ENCODE measurements at regions not wholly inside any gene's neighbourhood (a gene's known extent, or its start where the extent isn't known, plus 50 kb on each side); places are given as distances from the start of the nearest gene placed in this dataset.

DNA sequence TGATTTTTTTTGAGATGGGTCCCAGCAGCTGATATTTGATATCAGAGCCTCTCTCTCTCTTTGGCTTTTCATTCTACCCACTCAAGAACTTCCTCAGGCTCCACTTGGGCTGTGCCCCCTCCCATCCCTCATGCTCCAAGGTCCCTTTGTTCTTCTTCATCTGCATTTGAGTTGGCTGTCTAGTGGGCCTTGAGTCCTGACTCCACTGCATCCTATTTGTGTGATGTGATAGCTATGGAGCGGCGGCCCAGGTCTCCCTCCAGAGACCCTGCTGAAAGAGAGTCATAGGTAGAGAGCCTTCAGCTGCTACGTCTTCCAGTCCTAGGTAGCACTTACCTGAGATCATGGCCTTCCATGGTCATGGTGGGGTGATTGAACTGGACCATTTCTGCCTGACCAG, 123.1 kb upstream of the VRK1 start:
- POLR2A ChIA-PET, result no interaction called here
- H3K27me3 Mint-ChIP-seq, result peaks cover 20 to 57% (median 31%) of the 10 kb centered on the region in 5 donors

GRCh38 chr14:96676166-96676565, 121.0 kb upstream of the VRK1 start:
- DNase-seq (no peak), ATAC-seq (no peak)
- peaks cover 0 to 4% (median 0%) of the 10 kb centered on the region in 9 donors for H3K9me3 Mint-ChIP-seq
- H3K4me3 Mint-ChIP-seq, result no peak overlapping the region
- peaks cover 19 to 59% (median 33%) of the 10 kb centered on the region in 5 donors for H3K27me3 Mint-ChIP-seq
- peaks cover 0 to 3% (median 0%) of the 10 kb centered on the region in 4 donors for H3K4me1 Mint-ChIP-seq
- H3K27ac Mint-ChIP-seq, result no peak overlapping the region
- H3K36me3 Mint-ChIP-seq, result peaks cover 0 to 1% (median 0%) of the 10 kb centered on the region in 3 donors
- POLR2A ChIA-PET, result no interaction called here

More for the DNA sequence above, 123.1 kb upstream of the VRK1 start:
- H3K9me3 Mint-ChIP-seq, result peaks cover 0 to 4% (median 0%) of the 10 kb centered on the region in 9 donors
- ATAC-seq (no peak), DNase-seq (no peak)
- no peak overlapping the region for H3K4me3 Mint-ChIP-seq
- no peak overlapping the region for H3K27ac Mint-ChIP-seq
- H3K36me3 Mint-ChIP-seq, result peaks cover 0 to 1% (median 0%) of the 10 kb centered on the region in 3 donors
- peaks cover 0 to 3% (median 0%) of the 10 kb centered on the region in 4 donors for H3K4me1 Mint-ChIP-seq

DNA sequence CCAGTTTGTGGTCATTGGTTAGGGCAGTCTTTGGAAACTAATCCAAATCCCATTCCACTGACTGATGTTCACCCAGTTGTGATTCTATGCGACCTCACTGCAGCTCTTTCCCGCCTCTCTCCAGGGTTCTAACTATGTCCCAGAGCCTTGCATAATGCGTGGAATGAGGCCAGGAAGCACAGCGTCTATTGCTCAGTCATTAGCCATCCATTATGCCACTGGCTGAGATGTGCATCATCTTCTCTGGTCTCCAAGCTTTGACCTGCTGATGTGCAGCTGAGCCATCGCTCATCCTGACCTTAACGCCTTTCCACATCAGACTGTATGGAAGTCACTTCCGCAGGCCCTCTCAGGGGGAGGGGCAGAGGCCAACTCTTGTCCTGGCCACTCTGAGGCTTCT, 115.4 kb upstream of the VRK1 start:
- no peak overlapping the region for H3K27ac Mint-ChIP-seq
- no peak overlapping the region for H3K4me3 Mint-ChIP-seq

DNA sequence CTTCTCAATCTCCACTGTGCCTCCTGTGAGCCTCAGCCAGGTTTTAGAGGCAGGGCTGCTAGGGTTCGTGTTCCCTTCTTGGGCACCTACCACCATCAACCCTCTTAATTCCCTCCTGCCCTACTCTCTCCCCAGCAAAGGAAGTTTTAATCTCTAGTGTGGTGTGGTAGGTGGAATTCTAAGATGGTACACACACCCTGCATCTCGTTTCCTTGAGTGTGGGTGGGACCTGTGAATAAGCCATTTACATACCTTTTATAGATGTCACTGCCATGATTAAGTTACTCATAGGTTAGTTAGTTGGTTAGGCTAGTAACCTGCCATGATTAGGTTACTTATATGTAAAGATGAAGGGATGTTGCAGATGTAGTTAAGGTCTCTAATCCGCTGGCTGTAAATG, 114.8 kb upstream of the VRK1 start:
- Mint-ChIP-seq H3K4me1 (peaks cover 0 to 3% (median 0%) of the 10 kb centered on the region in 4 donors), H3K4me3 (no peak overlapping the region), H3K36me3 (peaks cover 0 to 2% (median 0%) of the 10 kb centered on the region in 3 donors), H3K27me3 (peaks cover 10 to 44% (median 18%) of the 10 kb centered on the region in 5 donors), H3K9me3 (no peaks in the 10 kb centered on the region), H3K27ac (no peak overlapping the region)
- DNase-seq, result no peak
- POLR2A ChIA-PET, result no interaction called here
- ATAC-seq, result no peak

More for the DNA sequence above, 115.4 kb upstream of the VRK1 start:
- POLR2A ChIA-PET, result no interaction called here
- no peak for ATAC-seq
- H3K36me3 Mint-ChIP-seq, result peaks cover 0 to 3% (median 0%) of the 10 kb centered on the region in 3 donors
- peaks cover 0 to 3% (median 0%) of the 10 kb centered on the region in 4 donors for H3K4me1 Mint-ChIP-seq
- no peak for DNase-seq
- peaks cover 12 to 48% (median 20%) of the 10 kb centered on the region in 5 donors for H3K27me3 Mint-ChIP-seq
- no peaks in the 10 kb centered on the region for H3K9me3 Mint-ChIP-seq

- H3K4me3 Mint-ChIP-seq, result no peak overlapping the region
- ATAC-seq (no peak), DNase-seq (no peak)
- no peak overlapping the region for H3K27ac Mint-ChIP-seq
- peaks cover 0 to 3% (median 0%) of the 10 kb centered on the region in 4 donors for H3K4me1 Mint-ChIP-seq
- H3K9me3 Mint-ChIP-seq, result no peaks in the 10 kb centered on the region
- POLR2A ChIA-PET, result no interaction called here
- peaks cover 0 to 2% (median 0%) of the 10 kb centered on the region in 3 donors for H3K36me3 Mint-ChIP-seq
- peaks cover 7 to 37% (median 14%) of the 10 kb centered on the region in 5 donors for H3K27me3 Mint-ChIP-seq
Observed at GRCh38 chr14:96683562-96684289, 113.5 kb upstream of the VRK1 start.

- H3K9me3 Mint-ChIP-seq, result no peaks in the 10 kb centered on the region
- no peak overlapping the region for H3K27ac Mint-ChIP-seq
- H3K4me3 Mint-ChIP-seq, result no peak overlapping the region
- ATAC-seq (no peak), DNase-seq (no peak)
- H3K4me1 Mint-ChIP-seq, result peaks cover 0 to 3% (median 0%) of the 10 kb centered on the region in 4 donors
- peaks cover 4 to 35% (median 14%) of the 10 kb centered on the region in 5 donors for H3K27me3 Mint-ChIP-seq
- POLR2A ChIA-PET, result no interaction called here
- peaks cover 0 to 2% (median 0%) of the 10 kb centered on the region in 3 donors for H3K36me3 Mint-ChIP-seq
Observed at GRCh38 chr14:96686126-96686525, 111.1 kb upstream of the VRK1 start.

DNA sequence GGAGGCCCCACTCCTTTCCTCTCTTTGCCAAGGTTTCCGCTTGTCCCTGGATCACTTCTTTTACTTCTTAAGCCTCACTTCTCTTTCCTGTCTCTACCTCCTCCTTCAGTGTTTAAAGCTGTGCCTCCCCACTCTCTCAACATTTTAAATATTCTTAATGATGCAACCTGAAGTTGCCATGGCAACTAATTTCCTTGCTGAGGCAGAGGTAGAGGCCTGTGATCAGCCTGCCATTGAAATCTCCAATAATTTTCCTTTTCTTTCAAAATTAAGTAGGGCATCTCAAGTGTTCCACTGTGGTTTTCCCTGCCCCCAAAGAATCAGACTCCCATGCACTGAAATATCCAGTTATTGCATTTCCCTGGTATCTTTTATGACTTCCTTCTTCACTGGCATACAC, 108.6 kb upstream of the VRK1 start:
- H3K27me3 Mint-ChIP-seq, result peaks cover 4 to 29% (median 14%) of the 10 kb centered on the region in 5 donors
- H3K4me1 Mint-ChIP-seq, result peaks cover 0 to under 1% (median 0%) of the 10 kb centered on the region in 4 donors
- DNase-seq (no peak), ATAC-seq (no peak)
- no peak overlapping the region for H3K27ac Mint-ChIP-seq
- H3K9me3 Mint-ChIP-seq, result no peaks in the 10 kb centered on the region
- H3K4me3 Mint-ChIP-seq, result no peak overlapping the region
- POLR2A ChIA-PET, result no interaction called here
- peaks cover 0 to 2% (median 0%) of the 10 kb centered on the region in 3 donors for H3K36me3 Mint-ChIP-seq

GRCh38 chr14:96690713-96691383, 106.3 kb upstream of the VRK1 start:
- H3K36me3 Mint-ChIP-seq, result peaks cover 0 to 2% (median 0%) of the 10 kb centered on the region in 3 donors
- ATAC-seq (no peak), DNase-seq (no peak)
- no peak overlapping the region for H3K4me3 Mint-ChIP-seq
- no peak overlapping the region for H3K27ac Mint-ChIP-seq
- peaks cover 5 to 25% (median 9%) of the 10 kb centered on the region in 5 donors for H3K27me3 Mint-ChIP-seq
- H3K9me3 Mint-ChIP-seq, result no peaks in the 10 kb centered on the region
- POLR2A ChIA-PET, result no interaction called here
- no peaks in the 10 kb centered on the region for H3K4me1 Mint-ChIP-seq

DNA sequence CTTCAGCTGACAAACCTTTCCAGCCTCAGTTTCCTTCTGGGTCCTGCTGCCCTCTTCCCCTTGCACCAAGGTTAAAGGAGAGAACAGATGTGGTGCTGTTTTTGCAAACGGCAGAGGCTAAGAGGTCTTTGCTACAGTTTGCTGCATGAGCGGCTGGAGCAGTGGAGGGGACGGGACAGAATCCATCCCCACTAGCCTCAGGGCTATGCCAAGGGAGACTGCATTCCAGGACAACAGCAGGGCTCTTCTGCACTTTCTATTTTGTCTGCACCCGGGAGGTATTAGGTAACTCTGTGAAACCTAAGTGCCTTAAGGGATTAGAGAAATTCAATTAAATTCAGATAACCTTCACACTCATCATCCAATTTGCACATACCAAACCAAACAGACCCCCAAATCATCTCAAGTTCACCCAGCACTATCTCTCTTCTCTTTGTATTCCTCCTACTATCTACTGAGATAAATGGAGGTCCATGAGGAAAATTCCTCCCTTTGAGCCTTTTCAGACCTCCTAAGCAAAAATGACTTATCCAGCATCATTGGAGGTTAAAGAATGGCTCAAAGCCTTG, 103.8 kb upstream of the VRK1 start:
- H3K4me3 Mint-ChIP-seq, result no peak overlapping the region
- no peaks in the 10 kb centered on the region for H3K9me3 Mint-ChIP-seq
- H3K4me1 Mint-ChIP-seq, result no peaks in the 10 kb centered on the region
- ATAC-seq (no peak), DNase-seq (no peak)
- H3K27me3 Mint-ChIP-seq, result peaks cover 6 to 28% (median 15%) of the 10 kb centered on the region in 5 donors
- no peaks in the 10 kb centered on the region for H3K36me3 Mint-ChIP-seq
- H3K27ac Mint-ChIP-seq, result no peak overlapping the region
- POLR2A ChIA-PET, result no interaction called here

DNA sequence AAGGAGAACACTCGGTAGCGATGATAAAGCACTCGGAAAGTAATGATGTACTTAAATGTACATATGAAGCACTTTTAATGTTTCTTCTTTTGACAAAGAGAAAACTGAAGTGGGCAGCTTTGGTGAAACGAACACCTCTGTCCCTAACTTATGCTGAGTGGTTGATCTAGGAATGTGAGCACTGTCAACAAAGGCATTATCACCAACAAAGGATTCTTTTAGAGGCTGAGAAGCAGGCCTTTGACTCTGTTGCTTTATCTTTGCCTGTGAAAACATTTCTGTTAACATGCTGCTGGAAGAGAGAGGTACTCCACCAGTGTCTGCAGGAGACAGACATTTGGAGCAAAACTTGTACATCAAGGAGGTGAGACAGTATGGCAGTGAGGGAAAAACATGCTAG, 103.2 kb upstream of the VRK1 start:
- Mint-ChIP-seq H3K27me3 (peaks cover 6 to 29% (median 15%) of the 10 kb centered on the region in 5 donors), H3K27ac (no peak overlapping the region), H3K36me3 (no peaks in the 10 kb centered on the region), H3K9me3 (no peaks in the 10 kb centered on the region), H3K4me3 (no peak overlapping the region), H3K4me1 (no peaks in the 10 kb centered on the region)
- POLR2A ChIA-PET, result no interaction called here
- ATAC-seq (no peak), DNase-seq (no peak)

DNA sequence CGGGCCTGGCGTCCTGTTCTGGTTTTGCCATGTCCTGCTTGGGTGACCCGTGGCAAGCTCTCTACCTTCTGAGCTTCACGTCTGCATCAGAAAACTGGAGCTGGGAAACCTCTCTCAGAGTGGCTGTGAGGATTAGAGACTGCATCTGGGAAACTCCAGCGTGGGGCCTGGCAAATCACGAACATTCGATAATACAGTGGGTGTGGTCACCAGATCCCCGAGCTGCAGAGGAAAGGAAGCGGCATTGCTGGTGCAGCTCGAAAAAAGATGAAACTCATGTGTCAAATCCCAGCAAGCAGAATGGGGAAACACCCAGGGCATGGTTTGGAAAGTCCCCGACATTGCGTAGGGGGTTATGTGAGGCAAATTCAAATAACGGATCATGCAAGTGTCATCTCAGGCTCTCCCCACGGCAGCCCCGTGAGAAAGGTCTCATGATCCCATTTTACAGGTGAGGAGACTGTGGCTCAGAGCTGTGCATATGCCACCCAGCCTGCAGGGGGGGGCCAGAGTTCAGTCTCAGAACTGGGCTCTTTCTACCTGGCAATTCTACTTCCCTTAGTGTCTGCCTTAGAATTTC, 98.1 kb upstream of the VRK1 start:
- no peaks in the 10 kb centered on the region for H3K4me1 Mint-ChIP-seq
- DNase-seq (no peak), ATAC-seq (no peak)
- no peak overlapping the region for H3K27ac Mint-ChIP-seq
- H3K4me3 Mint-ChIP-seq, result no peak overlapping the region
- POLR2A ChIA-PET, result no interaction called here
- no peaks in the 10 kb centered on the region for H3K9me3 Mint-ChIP-seq
- H3K36me3 Mint-ChIP-seq, result no peaks in the 10 kb centered on the region
- peaks cover 9 to 42% (median 25%) of the 10 kb centered on the region in 5 donors for H3K27me3 Mint-ChIP-seq

GRCh38 chr14:96699666-96700065, 97.5 kb upstream of the VRK1 start:
- DNase-seq (no peak), ATAC-seq (no peak)
- H3K9me3 Mint-ChIP-seq, result no peaks in the 10 kb centered on the region
- H3K4me1 Mint-ChIP-seq, result no peaks in the 10 kb centered on the region
- no peak overlapping the region for H3K27ac Mint-ChIP-seq
- H3K36me3 Mint-ChIP-seq, result no peaks in the 10 kb centered on the region
- POLR2A ChIA-PET, result no interaction called here
- peaks cover 9 to 48% (median 30%) of the 10 kb centered on the region in 5 donors for H3K27me3 Mint-ChIP-seq
- H3K4me3 Mint-ChIP-seq, result no peak overlapping the region

DNA sequence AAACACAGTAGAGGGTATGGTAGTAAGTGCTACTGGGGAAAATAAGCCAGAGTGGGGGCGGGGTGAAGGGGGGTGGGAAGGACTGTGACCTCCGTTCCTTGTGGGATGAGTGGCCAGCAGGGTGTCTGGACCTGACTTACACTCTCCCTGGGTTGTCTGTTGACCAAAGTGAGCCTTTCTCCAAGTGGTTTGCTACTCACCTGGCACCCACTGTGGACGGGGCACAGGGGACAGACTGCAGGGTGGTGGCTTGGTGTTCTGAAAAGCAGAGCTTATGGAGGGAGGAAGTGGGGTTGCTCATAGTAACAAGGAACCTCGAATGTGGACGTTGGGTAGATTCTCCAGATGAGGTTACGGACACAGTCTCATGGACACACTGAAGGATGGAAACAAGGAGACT, 94.4 kb upstream of the VRK1 start:
- no peak for DNase-seq
- POLR2A ChIA-PET, result no interaction called here
- Mint-ChIP-seq H3K36me3 (no peaks in the 10 kb centered on the region), H3K9me3 (no peaks in the 10 kb centered on the region), H3K27me3 (peaks cover 12 to 56% (median 32%) of the 10 kb centered on the region in 5 donors), H3K4me1 (no peaks in the 10 kb centered on the region), H3K27ac (no peak overlapping the region), H3K4me3 (no peak overlapping the region)
- ATAC-seq, result no peak

All from naive thymus-derived CD8-positive, alpha-beta T cell (primary cell).